HepG2 (cell line): ENCODE measurements at regions not wholly inside any gene's neighbourhood (a gene's known extent, or its start where the extent isn't known, plus 50 kb on each side); places are given as distances from the start of the nearest gene placed in this dataset.

Source experiments
- ATAC-seq: fragments of 200-7000 bp; cut with Tn5 transposase; 3 replicates; pipeline ENCODE4 v1.9.1; 2020; ENCODE audit warnings: mild to moderate bottlenecking, moderate library complexity
- BruUV-seq: library from RNA; stranded (reverse); fragments of 400-500 nt; replicated peaks from 2 replicates; lab custom pipeline; 2021; lab: Mats Ljungman, UMichigan
- CTCF ChIA-PET: fragments of 300-600 bp; formaldehyde crosslinking; extraction: SDS; loops from one replicate; lab custom pipeline; 2021; ENCODE audit warnings: low total read pairs, inconsistent platforms, low intra/inter-chr PET ratio; lab: Yijun Ruan, JAX
- POLR2A ChIA-PET: fragments of 350-600 bp; sonication (Branson Sonifier 250); formaldehyde crosslinking; loops from one replicate; lab custom pipeline; 2020; ENCODE audit warnings: antibody characterized with exemption, inconsistent platforms; lab: Yijun Ruan, JAX
- DNase-seq: peaks from one replicate; pipeline ENCODE4 v3.0.0-alpha.2; 2015; ENCODE audit warnings: low spot score
- FAIRE-seq: peaks from 3 replicates; lab custom pipeline; 2011; peaks lifted over from hg19 to GRCh38; lab: Jason Lieb, UNC
- H2AFZ ChIP-seq: one replicate; pipeline ENCODE4 v1.6.1; 2011; ENCODE audit warnings: low read length, inconsistent platforms
- H3K27ac ChIP-seq: fragments of 300-600 bp; 3 replicates; pipeline ENCODE4 v1.8.0; 2011; ENCODE audit warnings: mixed run types, mild to moderate bottlenecking, mixed read lengths, low read length, inconsistent platforms; ENCODE audit not compliant: insufficient read depth; ENCODE audit errors: extremely low read length
- H3K27me3 ChIP-seq, 2 experiments: fragments of 200-600 bp in 1 of 2; 2 replicates in 1 of 2; 3 replicates in 1 of 2; pipeline versions ENCODE4 v1.6.0 to v1.8.0; 2011; ENCODE audit warnings: low read length in 2 of 2, mild to moderate bottlenecking in 2 of 2, moderate library complexity in 2 of 2, inconsistent platforms in 1 of 2; ENCODE audit not compliant: insufficient read depth in 2 of 2, control insufficient read depth in 1 of 2
- H3K36me3 ChIP-seq, 2 experiments: fragments of 200-600 bp in 1 of 2; replicated peaks in 1 of 2; 2 replicates in 1 of 2; 3 replicates in 1 of 2; pipeline versions ENCODE4 v1.5.1 to v1.8.0; 2011; ENCODE audit warnings: low read length in 2 of 2, inconsistent platforms in 1 of 2; ENCODE audit not compliant: insufficient read depth in 2 of 2, control insufficient read depth in 1 of 2
- H3K4me1 ChIP-seq: 2 replicates; pipeline ENCODE4 v1.5.1; 2012; ENCODE audit warnings: low read length, inconsistent platforms; ENCODE audit not compliant: insufficient read depth
- H3K4me2 ChIP-seq: 2 replicates; pipeline ENCODE4 v1.6.0; 2011; ENCODE audit warnings: low read depth, low read length, inconsistent platforms
- H3K4me3 ChIP-seq, 3 experiments: fragments of 200-600 bp in 1 of 3; sonication (generic), shearing (Covaris generic) in 1 of 3; replicated peaks in 1 of 3; 2 replicates each; pipeline ENCODE4 v1.5.1; 2011 to 2016; ENCODE audit warnings: low read length in 3 of 3, inconsistent platforms in 2 of 3, low read depth in 2 of 3, mild to moderate bottlenecking in 2 of 3, control low read depth in 1 of 3, mixed read lengths in 1 of 3; ENCODE audit not compliant: insufficient read depth in 1 of 3
- H3K79me2 ChIP-seq: one replicate; pipeline ENCODE4 v1.6.1; 2011; ENCODE audit warnings: low read length, inconsistent platforms; ENCODE audit not compliant: insufficient read depth
- H3K9ac ChIP-seq: 2 replicates; pipeline ENCODE4 v1.6.0; 2011; ENCODE audit warnings: mild to moderate bottlenecking, low read depth, low read length, inconsistent platforms; ENCODE audit not compliant: insufficient read depth
- H3K9me3 ChIP-seq: 2 replicates; pipeline ENCODE4 v1.5.1; 2012; ENCODE audit warnings: mild to moderate bottlenecking, low read length
- H4K20me1 ChIP-seq: 2 replicates; pipeline ENCODE4 v1.6.0; 2011; ENCODE audit warnings: inconsistent platforms, mild to moderate bottlenecking, low read length, moderate library complexity; ENCODE audit not compliant: insufficient read depth
- FOXA1 ChIP-seq, 2 experiments: fragments of 450-650 bp in 1 of 2; sonication (generic) in 1 of 2; formaldehyde crosslinking in 1 of 2; IDR thresholded peaks; 2 replicates each; pipeline versions ENCODE4 v1.4.0 to v1.6.1; 2016 to 2020; ENCODE audit warnings: missing genetic modification reagents in 1 of 2
- NR2C2 ChIP-seq: sonication (generic); formaldehyde crosslinking; IDR thresholded peaks from 2 replicates; pipeline ENCODE4 v1.4.0; 2020; ENCODE audit warnings: missing genetic modification reagents, mild to moderate bottlenecking, moderate library complexity, borderline replicate concordance
- RFX1 ChIP-seq: fragments of 450-650 bp; IDR thresholded peaks from 2 replicates; pipeline ENCODE4 v1.6.1; 2017
- RFX3 ChIP-seq: IDR thresholded peaks from 2 replicates; pipeline ENCODE4 v1.6.1; 2016; ENCODE audit warnings: missing biosample characterization, missing genetic modification reagents
- ZNF510 ChIP-seq: sonication (generic); formaldehyde crosslinking; IDR thresholded peaks from 2 replicates; pipeline ENCODE4 v1.4.0; 2020; ENCODE audit warnings: low read depth, mild to moderate bottlenecking, missing genetic modification reagents
- ZNF775 ChIP-seq: sonication (generic); formaldehyde crosslinking; IDR thresholded peaks from 2 replicates; pipeline ENCODE4 v1.4.0; 2020; ENCODE audit warnings: missing genetic modification reagents, mild to moderate bottlenecking, moderate library complexity, borderline replicate concordance
- ZSCAN25 ChIP-seq: sonication (generic); formaldehyde crosslinking; IDR thresholded peaks from 2 replicates; pipeline ENCODE4 v1.8.0; 2022; ENCODE audit warnings: mild to moderate bottlenecking, missing genetic modification reagents
- WGBS: methylation state at CpG from one replicate; pipeline ENCODE4 v1.1.6; 2017; ENCODE audit warnings: low lambda C conversion rate; 5-methylcytosine and 5-hydroxymethylcytosine counted together
- in situ Hi-C: cut with HindIII; loops from 2 replicates; pipeline ENCODE4 v1.10.0; 2017; ENCODE audit warnings: low pct_unique_long_range_greater_than_20kb; ENCODE audit not compliant: extremely low pct_ligation_motif_present
- intact Hi-C: fragments of 100-400 bp; cut with micrococcal nuclease; formaldehyde crosslinking; loops from one replicate; pipeline ENCODE4 v1.10.0; 2022; ENCODE audit not compliant: unreplicated experiment
- TF ChIP-seq, protein P1 (sequence below): sonication (generic); formaldehyde crosslinking; IDR thresholded peaks from 2 replicates; pipeline ENCODE4 v1.4.0; 2020; ENCODE audit warnings: missing genetic modification reagents, borderline replicate concordance
- TF ChIP-seq, protein P2 (sequence below): IDR thresholded peaks from 2 replicates; pipeline ENCODE4 v1.6.1; 2016; ENCODE audit warnings: missing compliant biosample characterization, missing genetic modification reagents, borderline replicate concordance

DNA sequence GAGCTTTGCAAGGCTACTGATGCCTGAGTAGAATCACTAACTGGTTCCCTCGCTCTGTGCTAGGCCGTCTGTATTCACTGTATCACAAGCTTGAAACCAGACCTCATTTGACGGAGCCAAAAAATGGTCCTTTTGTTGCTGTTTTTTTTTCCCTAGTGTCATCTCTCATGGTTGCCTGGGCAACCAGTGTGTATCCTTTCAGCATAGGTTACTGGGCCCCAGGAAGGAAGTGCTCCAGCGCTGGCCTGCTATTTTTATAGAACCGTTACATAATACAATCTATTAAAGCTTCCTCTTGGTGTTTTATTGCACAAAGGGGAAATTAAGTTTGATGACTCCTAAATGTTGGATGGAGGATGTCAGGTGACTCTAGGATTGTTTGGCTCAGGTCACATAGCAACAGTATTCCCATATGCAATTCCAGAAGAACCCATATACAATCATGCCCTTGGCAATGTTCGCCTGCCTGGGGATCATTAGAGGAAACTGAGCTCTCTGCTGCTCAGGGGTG is 220.4 kb downstream of the SPRY1 start:
- CTCF ChIA-PET = no interaction called here
- FAIRE-seq = no peak
- POLR2A ChIA-PET = no interaction called here

DNA sequence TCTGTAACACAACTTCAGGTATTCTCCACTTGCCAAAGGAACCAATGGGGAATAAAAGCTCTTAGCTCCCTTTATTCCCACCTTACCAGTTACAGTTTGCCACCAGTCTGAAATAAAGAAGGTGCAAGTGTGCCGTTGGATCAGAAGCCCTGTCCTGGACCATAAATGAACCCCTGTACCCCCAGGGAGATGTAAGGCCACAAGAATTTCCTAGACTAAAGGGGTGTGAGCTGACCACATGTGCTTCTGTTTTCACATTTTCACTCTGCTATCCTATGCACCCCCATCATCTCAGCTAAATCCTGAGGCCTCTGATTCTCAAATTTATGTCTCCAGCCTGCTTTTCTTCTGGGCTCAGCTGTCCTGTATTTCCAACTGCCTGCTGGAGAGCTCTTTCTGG is 221.2 kb downstream of the SPRY1 start:
- in situ Hi-C loops = no loop called here
- no peak for DNase-seq
- Histone ChIP-seq H3K9ac (no peak overlapping the region), H3K4me1 (peaks cover 46% of the 10 kb centered on the region), H3K79me2 (no peaks in the 10 kb centered on the region), H2AFZ (no peak overlapping the region), H4K20me1 (no peaks in the 10 kb centered on the region), H3K27me3 (no peaks in the 10 kb centered on the region), H3K4me3 (no peak overlapping the region), H3K9me3 (no peaks in the 10 kb centered on the region), H3K4me2 (no peak overlapping the region), H3K27ac (no peak overlapping the region), H3K36me3 (no peaks in the 10 kb centered on the region)
- WGBS = 89% methylated on average over 1 of the region's 1 CpG
- intact Hi-C loops = no loop called here
- ATAC-seq = no peak
- BruUV-seq = no TSS peak
- no peak for FAIRE-seq
- CTCF ChIA-PET = no interaction called here
- POLR2A ChIA-PET = interaction anchor here (0.8 to 1.9 kb wide), 3 partner anchors 32 to 221 kb away, joined by 4 to 8 read pairs (median 6); partner anchors contain the start of gene SPRY1
- TF ChIP-seq FOXA1 (IDR thresholded peaks at IDR 0.05) (no peak), FOXA1 (CRISPR knock-in tag; IDR thresholded peaks at IDR 0.05) (no peak), NR2C2 (CRISPR knock-in tag) (no peak), ZNF510 (CRISPR knock-in tag) (no peak), ZNF775 (CRISPR knock-in tag) (no peak), ZSCAN25 (CRISPR knock-in tag) (no peak)
- TF ChIP-seq, protein P1, sequence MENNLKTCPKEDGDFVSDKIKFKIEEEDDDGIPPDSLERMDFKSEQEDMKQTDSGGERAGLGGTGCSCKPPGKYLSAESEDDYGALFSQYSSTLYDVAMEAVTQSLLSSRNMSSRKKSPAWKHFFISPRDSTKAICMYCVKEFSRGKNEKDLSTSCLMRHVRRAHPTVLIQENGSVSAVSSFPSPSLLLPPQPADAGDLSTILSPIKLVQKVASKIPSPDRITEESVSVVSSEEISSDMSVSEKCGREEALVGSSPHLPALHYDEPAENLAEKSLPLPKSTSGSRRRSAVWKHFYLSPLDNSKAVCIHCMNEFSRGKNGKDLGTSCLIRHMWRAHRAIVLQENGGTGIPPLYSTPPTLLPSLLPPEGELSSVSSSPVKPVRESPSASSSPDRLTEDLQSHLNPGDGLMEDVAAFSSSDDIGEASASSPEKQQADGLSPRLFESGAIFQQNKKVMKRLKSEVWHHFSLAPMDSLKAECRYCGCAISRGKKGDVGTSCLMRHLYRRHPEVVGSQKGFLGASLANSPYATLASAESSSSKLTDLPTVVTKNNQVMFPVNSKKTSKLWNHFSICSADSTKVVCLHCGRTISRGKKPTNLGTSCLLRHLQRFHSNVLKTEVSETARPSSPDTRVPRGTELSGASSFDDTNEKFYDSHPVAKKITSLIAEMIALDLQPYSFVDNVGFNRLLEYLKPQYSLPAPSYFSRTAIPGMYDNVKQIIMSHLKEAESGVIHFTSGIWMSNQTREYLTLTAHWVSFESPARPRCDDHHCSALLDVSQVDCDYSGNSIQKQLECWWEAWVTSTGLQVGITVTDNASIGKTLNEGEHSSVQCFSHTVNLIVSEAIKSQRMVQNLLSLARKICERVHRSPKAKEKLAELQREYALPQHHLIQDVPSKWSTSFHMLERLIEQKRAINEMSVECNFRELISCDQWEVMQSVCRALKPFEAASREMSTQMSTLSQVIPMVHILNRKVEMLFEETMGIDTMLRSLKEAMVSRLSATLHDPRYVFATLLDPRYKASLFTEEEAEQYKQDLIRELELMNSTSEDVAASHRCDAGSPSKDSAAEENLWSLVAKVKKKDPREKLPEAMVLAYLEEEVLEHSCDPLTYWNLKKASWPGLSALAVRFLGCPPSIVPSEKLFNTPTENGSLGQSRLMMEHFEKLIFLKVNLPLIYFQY (CRISPR knock-in tag) = no peak

More for the DNA sequence above, 220.4 kb downstream of the SPRY1 start:
- Histone ChIP-seq H3K79me2 (no peaks in the 10 kb centered on the region), H4K20me1 (no peaks in the 10 kb centered on the region), H2AFZ (no peak overlapping the region), H3K4me2 (no peak overlapping the region), H3K27ac (no peak overlapping the region), H3K4me3 (no peak overlapping the region), H3K27me3 (no peaks in the 10 kb centered on the region), H3K4me1 (peaks cover 46% of the 10 kb centered on the region), H3K36me3 (no peaks in the 10 kb centered on the region), H3K9ac (no peak overlapping the region), H3K9me3 (no peaks in the 10 kb centered on the region)
- ATAC-seq (no peak; the same call in 1 of the 3 replicates), DNase-seq (no peak)
- intact Hi-C loops = no loop called here
- in situ Hi-C loops = no loop called here
- WGBS = 95% methylated on average over 6 of the region's 6 CpGs
- no TSS peak for BruUV-seq
- TF ChIP-seq, protein P2, sequence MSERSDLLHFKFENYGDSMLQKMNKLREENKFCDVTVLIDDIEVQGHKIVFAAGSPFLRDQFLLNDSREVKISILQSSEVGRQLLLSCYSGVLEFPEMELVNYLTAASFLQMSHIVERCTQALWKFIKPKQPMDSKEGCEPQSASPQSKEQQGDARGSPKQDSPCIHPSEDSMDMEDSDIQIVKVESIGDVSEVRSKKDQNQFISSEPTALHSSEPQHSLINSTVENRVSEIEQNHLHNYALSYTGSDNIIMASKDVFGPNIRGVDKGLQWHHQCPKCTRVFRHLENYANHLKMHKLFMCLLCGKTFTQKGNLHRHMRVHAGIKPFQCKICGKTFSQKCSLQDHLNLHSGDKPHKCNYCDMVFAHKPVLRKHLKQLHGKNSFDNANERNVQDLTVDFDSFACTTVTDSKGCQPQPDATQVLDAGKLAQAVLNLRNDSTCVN = no peak
- peak; percentile 42 for TF ChIP-seq RFX1
- peak; percentile 66 for TF ChIP-seq RFX3
